Brain microvascular endothelial cell (primary cell): ENCODE measurements at regions not wholly inside any gene's neighbourhood (a gene's known extent, or its start where the extent isn't known, plus 50 kb on each side); places are given as distances from the start of the nearest gene placed in this dataset.

Experiments used
- DNase-seq: peaks from one replicate; pipeline ENCODE4 v3.0.0-alpha.2; 2020
- H3K27ac ChIP-seq: fragments of 250-450 bp; sonication (Bioruptor Pico); 2 replicates; pipeline ENCODE4 v1.5.1; 2020; ENCODE audit warnings: mild to moderate bottlenecking, moderate library complexity
- H3K27me3 ChIP-seq: fragments of 250-450 bp; sonication (Bioruptor Pico); replicated peaks from 2 replicates; pipeline ENCODE4 v1.5.1; 2020; ENCODE audit warnings: mild to moderate bottlenecking
- H3K36me3 ChIP-seq: fragments of 250-450 bp; sonication (Bioruptor Pico); replicated peaks from 2 replicates; pipeline ENCODE4 v1.5.1; 2020; ENCODE audit warnings: mild to moderate bottlenecking
- H3K4me3 ChIP-seq: 2 replicates; pipeline ENCODE4 v1.5.1; 2011; ENCODE audit warnings: low read depth, mild to moderate bottlenecking, control low read depth, low read length, moderate library complexity
- in situ Hi-C: cut with HindIII; loops from 2 replicates; pipeline ENCODE4 v1.10.0; 2017; ENCODE audit warnings: low sequenced_read_pairs, low pct_ligation_motif_present
- TF ChIP-seq, protein P1 (sequence below): IDR thresholded peaks from 2 replicates; pipeline ENCODE4 v1.5.1; 2011; ENCODE audit warnings: low read depth, mild to moderate bottlenecking, moderate library complexity, low read length, control low read depth, inconsistent platforms; ENCODE audit errors: missing control alignments

DNA sequence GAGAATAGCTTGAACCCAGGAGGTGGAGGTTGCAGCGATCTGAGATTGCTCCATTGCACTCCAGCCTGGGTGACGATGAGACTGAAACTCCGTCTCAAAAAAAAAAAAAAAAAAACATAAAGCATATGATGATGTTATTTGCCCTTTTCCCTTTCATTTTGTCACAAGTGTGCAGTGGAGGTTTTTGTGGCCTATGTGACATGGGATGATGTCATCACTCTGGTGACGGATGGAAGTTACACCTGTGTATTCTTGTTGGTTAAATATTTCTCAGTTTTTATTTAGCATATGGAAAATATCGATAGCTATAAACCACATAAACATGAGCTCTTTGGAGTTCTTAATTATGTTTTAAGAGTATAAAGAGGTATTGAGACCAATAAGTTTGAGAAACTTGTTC lies 71.8 kb upstream of the EMX2 start:
- no peak overlapping the region for H3K27ac ChIP-seq
- TF ChIP-seq, protein P1, sequence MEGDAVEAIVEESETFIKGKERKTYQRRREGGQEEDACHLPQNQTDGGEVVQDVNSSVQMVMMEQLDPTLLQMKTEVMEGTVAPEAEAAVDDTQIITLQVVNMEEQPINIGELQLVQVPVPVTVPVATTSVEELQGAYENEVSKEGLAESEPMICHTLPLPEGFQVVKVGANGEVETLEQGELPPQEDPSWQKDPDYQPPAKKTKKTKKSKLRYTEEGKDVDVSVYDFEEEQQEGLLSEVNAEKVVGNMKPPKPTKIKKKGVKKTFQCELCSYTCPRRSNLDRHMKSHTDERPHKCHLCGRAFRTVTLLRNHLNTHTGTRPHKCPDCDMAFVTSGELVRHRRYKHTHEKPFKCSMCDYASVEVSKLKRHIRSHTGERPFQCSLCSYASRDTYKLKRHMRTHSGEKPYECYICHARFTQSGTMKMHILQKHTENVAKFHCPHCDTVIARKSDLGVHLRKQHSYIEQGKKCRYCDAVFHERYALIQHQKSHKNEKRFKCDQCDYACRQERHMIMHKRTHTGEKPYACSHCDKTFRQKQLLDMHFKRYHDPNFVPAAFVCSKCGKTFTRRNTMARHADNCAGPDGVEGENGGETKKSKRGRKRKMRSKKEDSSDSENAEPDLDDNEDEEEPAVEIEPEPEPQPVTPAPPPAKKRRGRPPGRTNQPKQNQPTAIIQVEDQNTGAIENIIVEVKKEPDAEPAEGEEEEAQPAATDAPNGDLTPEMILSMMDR, result no peak
- in situ Hi-C loops, result no loop called here

DNA sequence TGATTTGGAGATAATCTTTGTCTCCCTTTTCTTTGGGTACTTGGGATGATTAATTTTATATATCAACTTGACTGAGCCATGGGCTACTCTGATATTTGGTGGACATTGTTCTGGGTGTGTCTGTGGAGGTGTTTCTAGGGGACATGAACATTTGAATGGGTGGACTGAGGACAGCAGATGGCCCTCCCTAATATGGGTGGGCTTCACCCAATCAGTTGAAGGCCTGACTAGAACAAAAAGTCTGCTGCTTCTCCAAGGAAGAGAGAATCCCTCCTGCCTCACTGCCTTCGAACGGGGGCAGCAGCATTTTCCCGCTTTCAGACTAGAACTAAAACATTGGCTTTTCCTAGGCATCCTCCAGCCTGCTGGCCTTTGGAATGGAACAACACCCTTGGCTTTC lies 73.9 kb upstream of the EMX2 start:
- in situ Hi-C loops, result no loop called here
- Histone ChIP-seq H3K27ac (no peak overlapping the region), H3K27me3 (no peaks in the 10 kb centered on the region), H3K4me3 (no peak overlapping the region), H3K36me3 (no peaks in the 10 kb centered on the region)
- TF ChIP-seq, protein P1, result no peak
- no peak for DNase-seq

More for the DNA sequence above, 71.8 kb upstream of the EMX2 start:
- no peaks in the 10 kb centered on the region for H3K27me3 ChIP-seq
- H3K4me3 ChIP-seq, result no peak overlapping the region
- no peak for DNase-seq
- no peaks in the 10 kb centered on the region for H3K36me3 ChIP-seq

DNA sequence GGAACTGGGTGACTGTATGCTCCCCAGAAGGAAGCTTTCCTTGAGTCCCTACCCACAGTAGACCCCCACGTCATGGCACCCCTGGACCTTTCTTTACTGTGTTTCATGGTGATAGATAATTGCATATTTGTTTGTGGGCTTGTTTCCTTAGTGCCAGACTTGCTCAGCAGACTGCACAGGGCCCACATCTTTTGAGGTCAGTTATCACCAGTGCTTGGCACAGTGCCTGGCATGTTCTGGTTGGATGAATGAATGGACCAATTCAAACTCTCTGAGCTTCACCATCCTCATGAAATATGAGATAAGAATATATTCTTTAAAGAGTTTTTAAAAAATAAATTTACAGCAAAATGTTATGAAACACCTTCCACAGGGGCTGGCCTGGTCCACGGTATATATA lies 78.4 kb upstream of the EMX2 start:
- H3K4me3 ChIP-seq, result no peak overlapping the region
- no peak overlapping the region for H3K27ac ChIP-seq
- H3K36me3 ChIP-seq, result no peaks in the 10 kb centered on the region
- H3K27me3 ChIP-seq, result no peaks in the 10 kb centered on the region
- no peak for DNase-seq
- in situ Hi-C loops, result no loop called here
- TF ChIP-seq, protein P1, result no peak

DNA sequence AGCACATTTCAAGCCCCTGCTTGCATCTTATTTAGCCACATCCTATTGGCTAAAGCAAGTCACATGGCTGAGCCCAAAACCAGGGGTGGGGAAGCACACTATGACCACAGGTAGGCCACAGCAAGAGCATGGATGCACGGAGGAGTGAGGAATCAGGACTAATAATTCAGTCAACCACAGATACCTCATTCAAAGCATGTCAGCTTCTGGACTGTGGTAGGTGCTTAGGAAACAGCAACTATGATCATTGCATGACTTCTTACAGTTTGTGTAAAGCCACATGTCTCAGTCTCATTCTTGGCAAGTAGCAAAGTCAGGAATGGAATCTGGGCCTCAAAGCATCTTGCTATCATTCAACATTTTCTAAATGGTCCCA lies 79.0 kb upstream of the EMX2 start:
- in situ Hi-C loops, result no loop called here
- H3K27ac ChIP-seq, result no peak overlapping the region
- H3K27me3 ChIP-seq, result no peaks in the 10 kb centered on the region
- TF ChIP-seq, protein P1, result no peak
- no peak for DNase-seq
- H3K36me3 ChIP-seq, result no peaks in the 10 kb centered on the region
- no peak overlapping the region for H3K4me3 ChIP-seq

DNA sequence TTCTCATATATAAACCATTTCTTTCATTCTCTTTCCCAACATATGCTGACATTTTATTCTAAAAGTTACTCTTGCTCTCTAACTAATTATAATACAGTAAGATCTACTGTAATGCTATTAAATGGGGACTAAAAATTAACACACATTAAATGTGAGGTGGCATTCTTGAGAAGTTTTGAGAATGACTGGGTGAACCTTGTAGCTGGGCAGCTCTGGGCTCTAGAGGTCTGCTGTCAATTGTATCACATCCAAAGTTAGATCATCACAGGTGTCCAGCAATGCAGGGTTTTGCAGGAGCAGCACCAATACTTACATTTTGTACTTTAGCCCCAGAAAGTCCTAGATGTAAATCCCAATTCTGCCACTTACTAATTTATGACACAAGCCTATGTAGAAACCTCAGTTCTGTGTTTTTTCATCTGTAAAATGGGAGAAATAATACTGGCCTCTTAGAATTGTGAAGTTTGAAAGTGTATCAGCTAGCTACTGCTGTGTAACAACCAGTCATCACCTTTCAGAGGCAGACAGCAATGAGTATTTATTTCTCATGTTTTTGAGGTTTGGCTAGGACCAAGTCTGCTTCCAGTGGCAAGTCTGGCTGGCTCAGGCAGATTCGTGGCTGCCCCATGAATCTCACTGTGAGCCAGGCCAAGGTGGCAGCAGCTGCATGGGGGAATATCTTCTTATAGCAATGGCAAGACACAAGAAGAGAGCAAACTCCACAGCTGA lies 79.6 kb upstream of the EMX2 start:
- TF ChIP-seq, protein P1, result no peak
- DNase-seq, result no peak
- in situ Hi-C loops, result no loop called here
- Histone ChIP-seq H3K4me3 (no peak overlapping the region), H3K27me3 (no peaks in the 10 kb centered on the region), H3K36me3 (no peaks in the 10 kb centered on the region), H3K27ac (no peak overlapping the region)

DNA sequence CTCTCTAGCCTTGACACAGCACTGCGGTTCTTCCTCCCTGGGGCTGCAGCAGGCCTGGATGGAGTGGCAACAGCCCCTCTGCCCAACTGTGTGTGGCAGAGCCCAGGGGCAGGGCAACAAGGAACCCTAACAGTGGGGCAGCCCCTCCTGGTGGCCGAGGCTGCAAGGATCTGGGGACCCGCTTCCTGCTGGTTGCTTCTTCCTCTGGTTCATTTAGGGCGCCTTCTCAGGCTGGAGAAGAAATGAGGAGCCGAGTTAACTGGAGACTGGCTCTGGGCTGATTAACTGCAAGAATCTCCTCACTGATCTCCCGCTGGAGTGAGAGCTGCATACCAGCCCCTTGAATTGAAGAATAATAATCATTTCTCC lies 80.1 kb upstream of the EMX2 start:
- no peaks in the 10 kb centered on the region for H3K36me3 ChIP-seq
- H3K27ac ChIP-seq, result no peak overlapping the region
- TF ChIP-seq, protein P1, result no peak
- in situ Hi-C loops, result no loop called here
- H3K4me3 ChIP-seq, result no peak overlapping the region
- no peaks in the 10 kb centered on the region for H3K27me3 ChIP-seq
- DNase-seq, result no peak
